OCI-LY7 (cell line): ENCODE measurements at regions not wholly inside any gene's neighbourhood (a gene's known extent, or its start where the extent isn't known, plus 50 kb on each side); places are given as distances from the start of the nearest gene placed in this dataset.

ENCODE experiments used
- BruUV-seq: library from RNA; stranded (reverse); fragments of 400-500 nt; replicated peaks from 2 replicates; lab custom pipeline; 2021; lab: Mats Ljungman, UMichigan
- CTCF ChIA-PET: fragments of 300-600 bp; sonication (Branson Sonifier 250); formaldehyde crosslinking; loops from one replicate; lab custom pipeline; 2022; ENCODE audit warnings: antibody characterized with exemption; ENCODE audit not compliant: unreplicated experiment; lab: Charles Lee
- POLR2A ChIA-PET: fragments of 300-600 bp; sonication (Branson Sonifier 250); formaldehyde crosslinking; loops from one replicate; lab custom pipeline; 2022; ENCODE audit warnings: antibody characterized with exemption; lab: Charles Lee
- DNase-seq: peaks from one replicate; pipeline ENCODE4 v3.0.0-alpha.2; 2015; ENCODE audit warnings: low spot score
- H2AFZ ChIP-seq: fragments of 200-600 bp; sonication (generic), shearing (Covaris generic); 2 replicates; pipeline ENCODE4 v1.6.1; 2014; ENCODE audit warnings: mild to moderate bottlenecking, antibody characterized with exemption, low read length, moderate library complexity
- H3K27ac ChIP-seq: fragments of 200-600 bp; sonication (generic); 2 replicates; pipeline ENCODE4 v1.5.1; 2014; ENCODE audit warnings: mixed run types, low read depth, mild to moderate bottlenecking, moderate library complexity, low read length, inconsistent platforms; ENCODE audit not compliant: poor library complexity, severe bottlenecking
- H3K36me3 ChIP-seq: fragments of 200-600 bp; sonication (generic); 2 replicates; pipeline ENCODE4 v1.6.1; 2014; ENCODE audit warnings: mild to moderate bottlenecking, antibody characterized with exemption, low read length, moderate library complexity, mixed read lengths; ENCODE audit not compliant: insufficient read depth
- H3K4me1 ChIP-seq: fragments of 200-600 bp; sonication (generic); 2 replicates; pipeline ENCODE4 v1.5.1; 2014; ENCODE audit warnings: mild to moderate bottlenecking, low read length; ENCODE audit not compliant: insufficient read depth, poor library complexity, severe bottlenecking
- H3K4me2 ChIP-seq: fragments of 200-600 bp; sonication (generic); 2 replicates; pipeline ENCODE4 v1.6.1; 2014; ENCODE audit warnings: mild to moderate bottlenecking, low read length
- H3K4me3 ChIP-seq: fragments of 200-600 bp; sonication (generic); 2 replicates; pipeline ENCODE4 v1.5.1; 2014; ENCODE audit warnings: mild to moderate bottlenecking, low read depth, low read length; ENCODE audit not compliant: poor library complexity, severe bottlenecking
- H3K79me2 ChIP-seq: fragments of 200-600 bp; sonication (generic); 2 replicates; pipeline ENCODE4 v1.6.1; 2016; ENCODE audit warnings: low read depth, mild to moderate bottlenecking, low read length, moderate library complexity, mixed read lengths; ENCODE audit not compliant: insufficient read depth
- H3K9me2 ChIP-seq: fragments of 200-600 bp; sonication (generic); 2 replicates; pipeline ENCODE4 v1.6.1; 2016; ENCODE audit warnings: mild to moderate bottlenecking, low read length, mixed read lengths; ENCODE audit not compliant: insufficient read depth
- H3K9me3 ChIP-seq: fragments of 200-600 bp; sonication (generic); 2 replicates; pipeline ENCODE4 v1.6.1; 2014; ENCODE audit warnings: mild to moderate bottlenecking, mixed run types, low read length, mixed read lengths
- H4K20me1 ChIP-seq: fragments of 200-600 bp; sonication (generic); 2 replicates; pipeline ENCODE4 v1.6.1; 2014; ENCODE audit warnings: mild to moderate bottlenecking, antibody characterized with exemption, low read length, moderate library complexity, mixed read lengths; ENCODE audit not compliant: insufficient read depth
- EZH2phosphoT487 ChIP-seq: fragments of 200-600 bp; sonication (generic); IDR thresholded peaks from 2 replicates; pipeline ENCODE4 v1.6.1; 2018; ENCODE audit warnings: low read depth, borderline replicate concordance, mild to moderate bottlenecking, mixed run types, antibody characterized with exemption, low read length, moderate library complexity, mixed read lengths
- intact Hi-C: fragments of 100-400 bp; cut with micrococcal nuclease; formaldehyde crosslinking; loops from one replicate; pipeline ENCODE4 v1.10.0; 2022; ENCODE audit not compliant: unreplicated experiment
- TF ChIP-seq, protein P1 (sequence below): fragments of 200-600 bp; sonication (generic); conservative IDR thresholded peaks from 2 replicates; pipeline ENCODE4 v1.5.1; 2014; ENCODE audit warnings: mild to moderate bottlenecking, antibody characterized with exemption, low read length, moderate library complexity, mixed read lengths

DNA sequence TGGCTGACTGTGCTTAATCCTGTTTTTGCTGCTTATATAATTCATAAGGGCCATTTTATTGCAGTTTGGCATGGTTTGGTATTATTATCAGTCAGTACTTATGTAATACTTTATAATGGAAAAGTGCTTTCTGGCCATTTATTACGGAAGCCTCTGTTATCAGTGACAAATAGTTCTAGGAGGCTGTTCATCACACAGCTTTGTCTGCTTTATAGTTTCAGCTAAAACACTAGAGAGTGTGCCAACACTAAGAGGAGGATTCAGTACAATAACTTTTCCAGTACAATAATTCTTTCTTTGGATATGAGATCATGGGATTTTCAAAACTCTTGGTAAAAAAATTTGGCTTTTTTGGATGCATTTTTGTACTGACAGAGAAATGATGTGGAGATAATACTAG, 102.9 kb upstream of the PTGFR start:
- no peak overlapping the region for H3K27ac ChIP-seq
- no peaks in the 10 kb centered on the region for H3K9me3 ChIP-seq
- DNase-seq, result no peak
- TF ChIP-seq, protein P1, sequence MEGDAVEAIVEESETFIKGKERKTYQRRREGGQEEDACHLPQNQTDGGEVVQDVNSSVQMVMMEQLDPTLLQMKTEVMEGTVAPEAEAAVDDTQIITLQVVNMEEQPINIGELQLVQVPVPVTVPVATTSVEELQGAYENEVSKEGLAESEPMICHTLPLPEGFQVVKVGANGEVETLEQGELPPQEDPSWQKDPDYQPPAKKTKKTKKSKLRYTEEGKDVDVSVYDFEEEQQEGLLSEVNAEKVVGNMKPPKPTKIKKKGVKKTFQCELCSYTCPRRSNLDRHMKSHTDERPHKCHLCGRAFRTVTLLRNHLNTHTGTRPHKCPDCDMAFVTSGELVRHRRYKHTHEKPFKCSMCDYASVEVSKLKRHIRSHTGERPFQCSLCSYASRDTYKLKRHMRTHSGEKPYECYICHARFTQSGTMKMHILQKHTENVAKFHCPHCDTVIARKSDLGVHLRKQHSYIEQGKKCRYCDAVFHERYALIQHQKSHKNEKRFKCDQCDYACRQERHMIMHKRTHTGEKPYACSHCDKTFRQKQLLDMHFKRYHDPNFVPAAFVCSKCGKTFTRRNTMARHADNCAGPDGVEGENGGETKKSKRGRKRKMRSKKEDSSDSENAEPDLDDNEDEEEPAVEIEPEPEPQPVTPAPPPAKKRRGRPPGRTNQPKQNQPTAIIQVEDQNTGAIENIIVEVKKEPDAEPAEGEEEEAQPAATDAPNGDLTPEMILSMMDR, result no peak
- TF ChIP-seq EZH2phosphoT487, result no peak
- no peaks in the 10 kb centered on the region for H3K9me2 ChIP-seq
- no peaks in the 10 kb centered on the region for H4K20me1 ChIP-seq
- no peak overlapping the region for H3K4me3 ChIP-seq
- ChIA-PET POLR2A (no interaction called here), CTCF (no interaction called here)
- H3K4me2 ChIP-seq, result no peak overlapping the region
- H3K36me3 ChIP-seq, result no peaks in the 10 kb centered on the region
- no TSS peak for BruUV-seq
- H3K4me1 ChIP-seq, result no peaks in the 10 kb centered on the region
- H3K79me2 ChIP-seq, result no peaks in the 10 kb centered on the region
- H2AFZ ChIP-seq, result no peak overlapping the region
- intact Hi-C loops, result no loop called here

DNA sequence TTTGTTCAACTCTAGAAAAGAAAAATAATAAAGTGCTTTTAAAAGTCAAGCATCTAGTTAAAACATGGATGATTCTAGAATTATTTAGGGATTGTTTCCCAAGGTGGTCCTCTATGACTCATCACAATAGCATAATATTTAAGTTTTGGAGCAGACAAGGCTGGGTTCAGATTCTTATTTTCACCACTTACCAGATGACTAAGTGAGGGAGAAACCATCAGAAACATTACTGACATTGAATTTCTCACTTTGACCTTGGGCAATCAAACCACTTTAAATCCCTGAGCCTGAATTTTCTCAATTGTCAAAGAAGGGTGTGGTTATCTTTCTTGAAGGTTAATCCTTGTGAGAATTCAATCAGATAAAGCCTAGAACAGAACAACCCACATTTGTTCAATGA, 102.5 kb upstream of the PTGFR start:
- no peaks in the 10 kb centered on the region for H4K20me1 ChIP-seq

DNA sequence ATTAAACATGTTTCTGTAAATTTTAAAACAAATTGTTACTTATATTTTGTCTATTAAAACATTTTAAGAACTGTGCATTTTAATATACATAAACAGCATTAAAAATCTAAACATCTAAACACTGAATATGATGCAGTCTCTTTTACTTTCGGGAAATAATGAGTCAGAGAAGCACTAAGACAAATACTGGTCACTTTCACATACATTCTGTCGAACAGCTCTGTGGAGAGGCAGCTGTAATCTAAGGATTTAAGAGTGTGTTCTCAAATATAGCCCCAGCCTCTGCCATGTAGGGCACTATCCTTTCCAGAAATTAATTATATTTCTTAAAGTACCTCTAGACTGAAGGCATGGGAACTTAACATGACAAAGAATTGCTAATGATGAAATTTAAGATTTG, 89.6 kb upstream of the PTGFR start:
- Histone ChIP-seq H3K9me2 (no peaks in the 10 kb centered on the region), H3K27ac (no peak overlapping the region), H3K9me3 (no peaks in the 10 kb centered on the region), H4K20me1 (no peaks in the 10 kb centered on the region), H2AFZ (no peak overlapping the region), H3K4me1 (no peaks in the 10 kb centered on the region), H3K36me3 (no peaks in the 10 kb centered on the region), H3K4me3 (no peak overlapping the region), H3K79me2 (no peaks in the 10 kb centered on the region), H3K4me2 (no peak overlapping the region)
- no peak for DNase-seq
- CTCF ChIA-PET, result no interaction called here
- BruUV-seq, result no TSS peak
- intact Hi-C loops, result no loop called here
- POLR2A ChIA-PET, result no interaction called here
- no peak for TF ChIP-seq EZH2phosphoT487
- TF ChIP-seq, protein P1, result no peak

More for the DNA sequence above, 102.5 kb upstream of the PTGFR start:
- Histone ChIP-seq H3K4me2 (no peak overlapping the region), H3K36me3 (no peaks in the 10 kb centered on the region), H3K9me3 (no peaks in the 10 kb centered on the region), H3K9me2 (no peaks in the 10 kb centered on the region), H2AFZ (no peak overlapping the region), H3K79me2 (no peaks in the 10 kb centered on the region), H3K4me3 (no peak overlapping the region), H3K4me1 (no peaks in the 10 kb centered on the region), H3K27ac (no peak overlapping the region)
- TF ChIP-seq, protein P1, result no peak
- TF ChIP-seq EZH2phosphoT487, result no peak
- DNase-seq, result no peak
- ChIA-PET CTCF (no interaction called here), POLR2A (no interaction called here)
- no TSS peak for BruUV-seq
- intact Hi-C loops, result no loop called here
